ENCODE measurements at regions not wholly inside any gene's neighbourhood (a gene's known extent, or its start where the extent isn't known, plus 50 kb on each side); places are given as distances from the start of the nearest gene placed in this dataset.
"Not testable (repeated sequence)": the region's sequence is repeated elsewhere in the genome, so short reads cannot be mapped to it uniquely, and the experiment has no call there.

DNA sequence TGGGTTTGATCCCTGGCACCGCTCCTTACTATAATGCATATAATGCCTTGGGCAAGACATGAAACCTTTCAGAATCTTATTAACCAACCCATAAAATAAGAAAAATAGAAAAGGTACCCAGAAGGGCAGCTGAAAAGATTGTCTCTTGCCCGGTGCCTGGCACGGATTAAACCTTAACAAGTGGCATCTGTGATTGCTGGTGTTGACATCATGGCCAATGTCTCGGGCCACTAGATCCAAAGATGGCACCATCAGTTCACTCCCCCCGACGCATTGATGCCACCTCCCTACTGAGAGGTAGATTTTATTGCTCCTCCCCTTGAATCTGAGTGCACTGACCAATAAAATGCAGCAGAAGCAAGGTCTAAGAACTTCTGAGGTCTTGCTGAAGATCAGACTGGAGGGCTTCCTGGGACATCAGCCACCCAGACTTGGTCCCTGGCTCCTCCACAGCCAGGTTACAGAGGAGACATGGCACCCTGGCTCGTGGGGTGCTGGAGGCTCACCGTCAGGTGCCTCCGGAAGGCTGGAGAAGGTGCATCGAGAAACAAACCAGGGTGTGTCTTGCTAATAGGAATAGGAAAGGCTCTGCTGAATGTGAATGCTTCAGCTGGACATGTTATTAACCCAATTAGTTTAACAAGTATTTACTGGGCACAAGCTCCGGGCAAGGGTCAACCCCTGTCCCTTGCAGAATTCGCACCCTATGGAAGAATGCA, 80.0 kb upstream of the COL5A1 start:
- no peak for DNase-seq (ENCODE audit: low spot score)

DNA sequence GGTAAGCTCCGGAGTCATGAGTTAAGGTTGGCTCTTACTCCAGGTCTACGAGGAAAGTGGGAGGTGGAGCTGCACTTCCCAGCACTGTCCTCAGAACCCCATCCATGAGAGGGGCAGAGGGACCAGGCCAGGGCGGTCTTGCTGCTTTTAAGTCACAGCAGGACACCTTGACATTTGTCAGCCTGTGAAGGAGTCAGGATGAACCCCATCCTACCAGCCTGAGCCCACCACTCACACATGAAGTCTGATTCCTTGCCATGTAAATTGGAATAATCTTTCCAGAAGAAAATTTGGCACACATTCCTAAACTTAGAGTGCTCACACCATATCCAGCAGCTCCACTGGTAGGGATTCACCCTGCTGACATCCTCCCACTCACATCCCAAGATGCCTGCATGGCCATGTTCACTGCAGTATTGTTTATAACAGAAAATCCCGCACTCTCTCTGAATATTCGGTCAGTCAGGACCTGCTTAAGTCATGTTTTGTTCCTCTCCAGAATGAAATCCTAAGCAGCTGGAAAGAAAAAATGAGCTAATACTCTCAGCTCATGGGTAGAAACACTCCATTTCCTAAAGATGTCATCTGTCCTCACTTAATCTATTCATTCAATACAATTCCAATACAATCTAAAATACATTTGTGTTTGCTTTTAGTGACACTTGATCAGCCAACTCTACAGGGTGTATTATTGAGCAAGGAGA, 79.3 kb upstream of the COL5A1 start:
- no peak for DNase-seq (ENCODE audit: low spot score)

DNA sequence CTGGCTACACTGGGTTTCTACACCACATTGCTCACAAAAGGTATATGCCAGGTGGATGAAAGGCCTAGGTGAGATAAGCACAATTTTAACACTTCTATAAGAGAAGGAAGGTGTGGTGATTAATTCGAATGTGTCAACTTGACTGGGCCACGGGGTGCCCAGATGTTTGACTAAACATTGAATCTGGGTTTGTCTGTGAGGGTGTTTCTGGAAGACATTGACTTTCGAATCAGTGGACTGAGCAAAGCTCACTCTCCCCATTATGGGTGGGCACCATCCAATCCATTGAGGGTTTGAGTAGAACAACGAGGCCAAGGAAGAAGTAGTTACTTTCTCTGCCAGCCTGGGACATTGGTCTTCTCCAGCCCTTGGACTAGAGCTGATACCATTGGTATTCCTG, 78.2 kb upstream of the COL5A1 start:
- DNase-seq (ENCODE audit: low spot score) = no peak

- no peak for DNase-seq (ENCODE audit: low spot score)
Measured at GRCh38 chr9:134564431-134565170, 77.0 kb upstream of the COL5A1 start.

DNA sequence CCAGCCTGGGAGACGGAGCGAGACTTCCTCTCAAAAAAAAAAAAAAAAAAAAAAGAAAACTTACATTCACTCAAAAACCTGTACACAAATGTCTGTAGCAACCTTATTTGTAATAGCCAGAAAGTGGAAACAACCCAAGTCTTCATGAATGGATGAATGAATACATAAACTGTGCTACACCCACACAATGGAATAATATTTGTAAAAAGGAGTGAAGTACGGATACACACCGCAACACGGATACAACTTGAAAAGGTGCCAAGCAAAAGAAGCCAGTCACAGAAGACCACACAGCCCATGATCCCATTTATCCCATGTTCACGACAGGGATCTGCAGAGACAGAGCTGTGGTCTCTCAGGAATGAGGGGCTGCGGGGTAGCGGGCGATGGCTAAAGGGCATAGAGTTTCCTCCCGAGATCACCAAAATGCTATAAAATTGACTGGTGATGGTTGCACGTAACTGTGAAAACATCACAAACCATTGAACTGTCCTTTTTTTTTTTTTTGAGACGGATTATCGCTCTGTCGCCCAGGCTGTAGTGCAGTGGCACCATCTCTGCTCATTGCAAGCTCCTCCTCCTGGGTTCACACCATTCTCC, 76.2 kb upstream of the COL5A1 start:
- no peak for DNase-seq (ENCODE audit: low spot score)

GRCh38 chr9:134566196-134566847, 75.3 kb upstream of the COL5A1 start:
- DNase-seq (ENCODE audit: low spot score) = no peak

DNA sequence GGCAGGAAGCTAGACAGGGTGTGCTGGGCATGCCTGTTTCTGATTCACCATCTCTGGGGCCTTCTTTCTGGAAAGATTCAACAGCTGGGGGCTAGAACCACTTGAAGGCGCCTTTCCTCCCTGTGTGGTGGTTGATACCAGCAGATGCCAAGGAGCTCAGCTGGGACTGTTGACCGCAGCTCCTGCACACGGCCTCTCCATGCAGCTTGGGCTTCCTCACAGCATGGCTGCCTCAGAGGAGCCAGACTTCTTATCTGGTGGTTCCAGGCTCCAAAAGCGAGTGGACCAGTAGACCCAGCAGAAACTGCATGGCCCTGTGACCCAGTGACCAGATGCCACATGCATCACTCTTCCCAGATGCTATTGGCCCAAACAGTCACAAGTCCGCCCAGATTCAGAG, 74.7 kb upstream of the COL5A1 start:
- no peak for DNase-seq (ENCODE audit: low spot score)

GRCh38 chr9:134568116-134568515, 73.5 kb upstream of the COL5A1 start:
- no peak for DNase-seq (ENCODE audit: low spot score)

GRCh38 chr9:134568811-134569210, 72.8 kb upstream of the COL5A1 start:
- no peak for DNase-seq (ENCODE audit: low spot score)

DNA sequence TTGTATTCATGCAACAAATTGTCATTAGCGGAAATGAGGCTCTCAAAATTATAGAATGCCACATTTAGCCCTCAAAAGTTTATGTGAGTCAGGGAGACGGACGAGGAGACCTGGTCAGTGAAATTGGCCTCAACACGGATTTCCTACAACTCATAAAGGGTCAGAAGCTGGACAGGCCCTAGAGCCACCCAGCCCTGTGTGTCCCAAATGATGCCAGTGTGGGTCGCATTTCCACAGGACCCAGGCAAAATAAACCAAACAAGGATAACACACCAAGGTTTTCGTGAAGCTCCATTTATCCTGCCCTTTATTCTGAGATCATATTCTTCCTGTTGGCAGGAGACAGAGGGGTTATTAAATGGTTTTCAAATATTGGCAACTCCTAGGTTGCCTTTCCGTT, 72.0 kb upstream of the COL5A1 start:
- no peak for DNase-seq (ENCODE audit: low spot score)

- no peak for DNase-seq (ENCODE audit: low spot score)
Measured at GRCh38 chr9:134570151-134570621, 71.4 kb upstream of the COL5A1 start.

- no peak for DNase-seq (ENCODE audit: low spot score)
Measured at GRCh38 chr9:134570711-134571325, 70.8 kb upstream of the COL5A1 start.

DNA sequence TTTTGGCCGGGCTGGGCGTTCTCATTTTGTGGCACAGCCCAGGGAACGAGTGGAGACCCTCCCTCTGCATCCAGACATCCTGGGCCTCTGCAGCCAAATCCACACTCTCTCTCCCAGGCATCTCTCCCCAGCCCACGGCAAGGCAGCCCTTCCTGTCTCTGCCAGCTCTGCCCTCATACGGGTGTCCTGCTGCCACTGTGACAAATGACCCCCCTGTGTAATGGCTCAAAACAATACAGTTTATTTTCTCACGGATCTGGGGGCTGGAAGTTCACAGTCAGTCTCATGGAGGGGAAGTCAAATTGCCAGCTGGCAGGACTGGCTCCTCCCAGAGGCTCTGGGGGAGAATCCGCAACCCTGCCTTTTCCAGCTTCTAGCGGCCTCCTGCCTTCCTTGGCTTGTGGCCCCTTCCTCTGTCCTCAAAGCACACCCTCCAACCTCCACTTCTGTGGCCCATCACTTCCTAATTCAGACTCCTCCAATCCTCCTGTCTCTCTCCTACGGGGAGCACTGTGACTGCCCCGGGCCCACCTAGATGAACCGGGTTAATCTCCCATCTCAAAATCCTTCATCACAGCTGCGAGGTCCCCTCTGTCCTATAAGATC, 70.2 kb upstream of the COL5A1 start:
- no peak for DNase-seq (ENCODE audit: low spot score)

- no peak for DNase-seq (ENCODE audit: low spot score)
Measured at GRCh38 chr9:134571946-134572917, 69.4 kb upstream of the COL5A1 start.

GRCh38 chr9:134574686-134575085, 66.9 kb upstream of the COL5A1 start:
- not testable (repeated sequence) for DNase-seq (ENCODE audit: low spot score)

- no peak for DNase-seq (ENCODE audit: low spot score)
Measured at GRCh38 chr9:134575103-134575900, 66.3 kb upstream of the COL5A1 start.

DNA sequence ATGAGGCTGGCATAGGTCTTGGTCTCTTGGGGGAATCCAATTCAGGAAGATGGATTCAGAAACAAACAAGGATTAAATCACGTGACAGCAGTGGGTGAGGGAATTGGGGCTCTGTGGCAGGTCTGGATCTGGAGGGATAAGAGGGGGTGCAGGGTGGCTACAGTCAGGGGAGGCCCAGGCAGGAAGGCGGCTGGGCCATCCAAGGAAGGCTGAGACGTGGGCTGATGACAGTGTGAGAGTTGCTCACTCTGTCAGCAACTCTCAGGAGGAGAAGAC, 65.8 kb upstream of the COL5A1 start:
- no peak for DNase-seq (ENCODE audit: low spot score)

GRCh38 chr9:134585021-134585561, 56.5 kb upstream of the COL5A1 start:
- DNase-seq (ENCODE audit: low spot score) = no peak

All from globus pallidus (tissue), 1 donor.